Memory B cell (primary cell): ENCODE measurements at regions not wholly inside any gene's neighbourhood (a gene's known extent, or its start where the extent isn't known, plus 50 kb on each side); places are given as distances from the start of the nearest gene placed in this dataset.
"Not testable (repeated sequence)": the region's sequence is repeated elsewhere in the genome, so short reads cannot be mapped to it uniquely, and the experiment has no call there.

Experiments used
- ATAC-seq: fragments of 150-1000 bp; cut with Tn5 transposase; 2 replicates; pipeline ENCODE4 v1.10.0; 2021; ENCODE audit warnings: low read depth, mild to moderate bottlenecking, moderate library complexity
- DNase-seq, 2 donors: peaks; one replicate each; pipeline ENCODE4 v3.0.0; 2022; ENCODE audit warnings: low spot score in 2 of 2
- H3K27ac Mint-ChIP-seq: one replicate; pipeline ENCODE4 v1.8.0; 2022; ENCODE audit warnings: mild to moderate bottlenecking, moderate library complexity, mixed read lengths
- H3K27me3 Mint-ChIP-seq: one replicate; pipeline ENCODE4 v1.8.0; 2022; ENCODE audit warnings: mixed read lengths
- H3K36me3 Mint-ChIP-seq: one replicate; pipeline ENCODE4 v1.8.0; 2022; ENCODE audit warnings: mild to moderate bottlenecking, mixed read lengths
- H3K4me1 Mint-ChIP-seq: one replicate; pipeline ENCODE4 v1.8.0; 2022; ENCODE audit warnings: mixed read lengths
- H3K4me3 Mint-ChIP-seq: one replicate; pipeline ENCODE4 v1.8.0; 2022; ENCODE audit warnings: mild to moderate bottlenecking, moderate library complexity, mixed read lengths
- H3K9me3 Mint-ChIP-seq: one replicate; pipeline ENCODE4 v1.8.0; 2022; ENCODE audit warnings: mixed read lengths

DNA sequence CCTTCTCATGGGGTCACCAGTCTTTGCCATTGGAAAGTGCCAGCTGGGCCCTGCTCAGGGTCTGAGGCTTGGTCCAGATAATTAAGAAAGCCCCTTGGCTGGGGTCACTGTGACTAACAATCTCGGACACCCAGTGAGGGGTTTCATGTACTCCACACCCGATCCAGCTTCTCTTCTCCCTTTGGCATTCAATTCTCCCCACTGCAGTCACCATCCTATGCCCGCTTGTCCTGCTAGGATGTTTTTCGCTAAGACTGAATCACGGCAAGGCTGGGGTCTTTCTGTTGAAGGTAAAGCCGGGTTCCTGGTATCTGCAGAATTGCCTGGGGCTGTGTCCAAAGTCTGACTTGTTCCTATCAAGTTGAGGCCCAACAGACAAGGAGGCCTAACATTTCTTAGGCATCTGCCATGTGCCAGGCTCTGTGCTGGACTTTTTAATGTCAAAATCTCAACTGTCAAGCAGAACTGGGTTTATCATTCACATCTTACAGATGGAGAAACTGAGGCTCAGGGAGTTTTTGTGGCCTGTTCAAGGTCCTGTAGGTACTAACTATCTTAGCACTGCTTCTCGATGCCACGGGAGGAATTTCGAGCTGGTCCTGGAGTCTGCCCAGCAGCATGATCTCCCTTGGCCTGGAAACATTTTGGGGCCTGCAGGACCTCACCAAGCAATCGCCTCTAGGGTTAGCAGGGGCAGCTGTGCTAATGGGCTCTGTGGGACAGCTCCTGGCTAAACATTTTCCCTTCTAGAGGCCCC is 142.0 kb upstream of the ALDH1B1 start:
- ATAC-seq = no peak

DNA sequence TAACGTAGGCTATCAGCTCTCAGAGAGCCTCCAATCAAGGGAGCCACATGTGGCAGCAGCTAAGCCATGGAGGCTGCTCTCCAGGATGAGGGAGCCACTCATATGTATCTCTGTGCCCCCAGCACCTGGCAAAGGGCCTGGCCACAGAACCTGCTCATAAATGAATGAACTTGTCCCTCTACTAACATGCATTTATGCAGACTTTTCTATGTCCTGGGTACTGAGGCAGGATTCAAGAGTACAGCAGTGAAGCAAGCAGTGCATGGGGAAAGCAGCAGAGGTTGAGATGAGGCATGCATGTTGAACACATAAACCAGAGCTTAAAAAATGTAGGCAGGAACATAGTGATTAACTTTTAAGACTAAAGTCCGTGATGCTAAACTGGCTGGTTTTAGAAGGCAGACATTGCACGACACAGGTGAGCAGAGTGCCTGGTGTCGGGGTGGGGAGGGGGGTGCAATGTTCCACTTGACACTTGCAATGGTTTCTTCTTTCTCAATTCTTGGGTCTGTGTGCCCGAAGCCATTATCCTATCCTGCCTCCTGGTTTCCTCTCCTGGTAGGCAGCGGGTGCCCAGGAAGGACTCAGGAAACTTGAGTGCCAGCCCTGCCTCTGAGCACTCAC is 142.8 kb upstream of the ALDH1B1 start:
- Mint-ChIP-seq H3K27ac (no peak overlapping the region), H3K9me3 (no peaks in the 10 kb centered on the region), H3K4me3 (no peak overlapping the region), H3K27me3 (peaks cover 3% of the 10 kb centered on the region), H3K36me3 (no peaks in the 10 kb centered on the region), H3K4me1 (peaks cover 2% of the 10 kb centered on the region)
- ATAC-seq (no peak), DNase-seq (no peak)

More for the DNA sequence above, 142.0 kb upstream of the ALDH1B1 start:
- peaks cover 2% of the 10 kb centered on the region for H3K4me1 Mint-ChIP-seq
- DNase-seq = no peak
- H3K9me3 Mint-ChIP-seq = no peaks in the 10 kb centered on the region
- H3K27me3 Mint-ChIP-seq = peaks cover 4% of the 10 kb centered on the region
- no peak overlapping the region for H3K4me3 Mint-ChIP-seq
- H3K27ac Mint-ChIP-seq = no peak overlapping the region
- no peaks in the 10 kb centered on the region for H3K36me3 Mint-ChIP-seq

DNA sequence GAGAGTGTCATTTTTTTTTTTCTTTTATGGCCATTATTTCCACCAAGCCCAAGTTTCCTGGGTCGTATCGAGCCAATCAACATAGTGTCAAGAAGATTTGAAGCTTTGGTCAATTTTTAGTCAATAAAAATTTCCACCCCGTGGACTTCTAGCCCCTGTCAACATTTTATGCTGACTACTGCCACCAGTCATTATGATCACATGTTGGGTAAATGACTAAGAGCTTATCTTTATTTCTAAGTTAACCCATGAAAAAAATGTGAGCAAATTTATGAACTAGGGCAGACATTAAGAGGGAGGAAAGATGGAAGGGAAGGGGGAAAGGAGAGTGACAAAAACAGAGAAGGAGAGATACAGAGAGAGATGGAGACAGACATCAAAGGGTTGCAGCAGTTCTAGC is 143.5 kb upstream of the ALDH1B1 start:
- H3K36me3 Mint-ChIP-seq = no peaks in the 10 kb centered on the region
- ATAC-seq = no peak

GRCh38 chr9:38246833-38247232 is 145.7 kb upstream of the ALDH1B1 start:
- Mint-ChIP-seq H3K9me3 (no peaks in the 10 kb centered on the region), H3K36me3 (no peaks in the 10 kb centered on the region), H3K4me3 (no peak overlapping the region), H3K27me3 (peaks cover 3% of the 10 kb centered on the region), H3K4me1 (peaks cover 2% of the 10 kb centered on the region), H3K27ac (no peak overlapping the region)
- DNase-seq (no peak), ATAC-seq (no peak)

More for the DNA sequence above, 143.5 kb upstream of the ALDH1B1 start:
- no peaks in the 10 kb centered on the region for H3K9me3 Mint-ChIP-seq
- no peak overlapping the region for H3K4me3 Mint-ChIP-seq
- peaks cover 3% of the 10 kb centered on the region for H3K27me3 Mint-ChIP-seq
- peaks cover 2% of the 10 kb centered on the region for H3K4me1 Mint-ChIP-seq
- DNase-seq = no peak
- no peak overlapping the region for H3K27ac Mint-ChIP-seq

DNA sequence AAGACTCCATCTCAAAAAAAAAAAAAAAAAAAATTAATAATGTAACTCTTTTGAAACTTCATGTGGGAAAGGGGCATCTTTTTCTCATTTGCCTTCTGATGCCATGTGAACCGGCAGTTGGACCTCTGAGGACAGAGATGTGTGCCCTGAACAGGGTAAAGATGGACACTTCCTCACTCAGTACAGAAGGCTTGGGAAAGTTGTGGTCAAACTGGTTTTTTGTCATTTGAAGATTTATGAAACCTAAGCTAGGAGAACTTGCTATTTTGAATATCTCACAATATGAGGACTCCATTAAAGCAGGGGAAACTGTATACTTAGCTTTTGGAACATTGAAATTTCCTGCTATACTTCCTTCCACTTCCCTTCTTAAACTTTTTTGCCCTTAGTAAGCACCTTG is 147.5 kb upstream of the ALDH1B1 start:
- Mint-ChIP-seq H3K9me3 (peaks cover 1% of the 10 kb centered on the region), H3K4me1 (peaks cover 2% of the 10 kb centered on the region), H3K4me3 (no peak overlapping the region), H3K36me3 (no peaks in the 10 kb centered on the region), H3K27ac (no peak overlapping the region), H3K27me3 (no peaks in the 10 kb centered on the region)
- no peak for ATAC-seq
- DNase-seq = no peak

DNA sequence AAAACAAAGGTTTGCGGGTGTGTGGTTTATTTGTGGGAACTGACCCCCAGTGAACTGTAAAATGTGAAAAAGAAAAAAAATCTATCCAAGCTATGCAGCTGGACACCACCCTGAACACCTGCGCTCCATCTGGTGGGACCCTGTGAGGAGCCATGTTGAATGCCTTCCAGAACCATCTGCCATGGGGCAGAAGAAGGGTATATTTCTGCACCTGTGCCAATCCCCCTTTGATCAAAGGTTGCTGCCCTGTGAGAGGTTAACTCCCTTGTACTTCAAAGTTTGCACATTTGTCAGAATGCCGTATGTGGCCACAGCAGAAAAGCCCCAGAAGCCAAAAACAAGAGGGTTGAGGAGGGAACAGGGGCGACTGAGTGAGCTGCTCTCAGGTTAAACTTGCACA is 148.5 kb upstream of the ALDH1B1 start:
- no peak overlapping the region for H3K4me3 Mint-ChIP-seq
- H3K27ac Mint-ChIP-seq = no peak overlapping the region
- H3K9me3 Mint-ChIP-seq = peaks cover 5% of the 10 kb centered on the region
- no peaks in the 10 kb centered on the region for H3K4me1 Mint-ChIP-seq
- DNase-seq = no peak
- no peak for ATAC-seq
- peaks cover 2% of the 10 kb centered on the region for H3K36me3 Mint-ChIP-seq
- peaks cover 2% of the 10 kb centered on the region for H3K27me3 Mint-ChIP-seq

DNA sequence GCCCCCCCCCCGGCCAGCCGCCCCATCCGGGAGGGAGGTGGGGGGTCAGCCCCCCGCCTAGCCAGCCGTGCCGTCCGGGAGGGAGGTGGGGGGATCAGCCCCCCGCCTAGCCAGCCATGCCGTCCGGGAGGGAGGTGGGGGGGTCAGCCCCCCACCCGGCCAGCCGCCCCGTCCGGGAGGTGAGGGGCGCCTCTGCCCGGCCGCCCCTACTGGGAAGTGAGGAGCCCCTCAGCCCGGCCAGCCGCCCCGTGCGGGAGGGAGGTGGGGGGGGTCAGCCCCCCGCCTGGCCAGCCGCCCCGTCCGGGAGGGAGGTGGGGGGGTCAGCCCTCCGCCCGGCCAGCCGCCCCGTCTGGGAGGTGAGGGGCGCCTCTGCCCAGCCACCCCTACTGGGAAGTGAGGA is 150.4 kb upstream of the ALDH1B1 start:
- H3K4me3 Mint-ChIP-seq, H3K36me3 Mint-ChIP-seq, H3K9me3 Mint-ChIP-seq, H3K27ac Mint-ChIP-seq, H3K27me3 Mint-ChIP-seq, H3K4me1 Mint-ChIP-seq, DNase-seq, ATAC-seq: not testable (repeated sequence)

DNA sequence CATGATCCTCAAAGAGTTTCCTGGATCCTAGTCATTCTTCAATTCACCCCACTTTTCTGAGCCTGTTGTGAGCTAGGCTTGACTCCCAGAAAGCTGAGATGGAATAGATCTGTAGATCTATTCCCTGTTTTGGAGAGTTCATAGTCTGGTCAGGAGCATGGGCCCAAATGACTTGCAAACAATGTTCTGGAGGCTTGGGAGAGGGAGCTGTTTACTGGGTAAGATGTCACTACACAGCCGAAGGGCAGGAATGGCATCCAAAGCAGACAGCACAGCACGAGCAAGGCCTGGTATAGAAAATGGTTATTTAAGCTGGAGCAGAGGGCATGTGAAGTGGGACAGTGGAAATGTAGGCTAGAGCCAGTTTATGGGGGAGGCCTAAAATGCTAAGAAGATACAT is 152.5 kb upstream of the ALDH1B1 start:
- DNase-seq = no peak
- Mint-ChIP-seq H3K27me3 (peaks cover 2% of the 10 kb centered on the region), H3K36me3 (peaks cover 2% of the 10 kb centered on the region), H3K9me3 (peaks cover 5% of the 10 kb centered on the region), H3K27ac (no peak overlapping the region), H3K4me3 (no peak overlapping the region), H3K4me1 (no peaks in the 10 kb centered on the region)
- no peak for ATAC-seq

- Mint-ChIP-seq H3K4me1 (no peaks in the 10 kb centered on the region), H3K9me3 (peaks cover 4% of the 10 kb centered on the region), H3K27ac (no peak overlapping the region), H3K27me3 (peaks cover 10% of the 10 kb centered on the region), H3K36me3 (peaks cover 2% of the 10 kb centered on the region), H3K4me3 (no peak overlapping the region)
- ATAC-seq (no peak), DNase-seq (no peak)
These were observed 157.3 kb upstream of the ALDH1B1 start for GRCh38 chr9:38235244-38235643.

DNA sequence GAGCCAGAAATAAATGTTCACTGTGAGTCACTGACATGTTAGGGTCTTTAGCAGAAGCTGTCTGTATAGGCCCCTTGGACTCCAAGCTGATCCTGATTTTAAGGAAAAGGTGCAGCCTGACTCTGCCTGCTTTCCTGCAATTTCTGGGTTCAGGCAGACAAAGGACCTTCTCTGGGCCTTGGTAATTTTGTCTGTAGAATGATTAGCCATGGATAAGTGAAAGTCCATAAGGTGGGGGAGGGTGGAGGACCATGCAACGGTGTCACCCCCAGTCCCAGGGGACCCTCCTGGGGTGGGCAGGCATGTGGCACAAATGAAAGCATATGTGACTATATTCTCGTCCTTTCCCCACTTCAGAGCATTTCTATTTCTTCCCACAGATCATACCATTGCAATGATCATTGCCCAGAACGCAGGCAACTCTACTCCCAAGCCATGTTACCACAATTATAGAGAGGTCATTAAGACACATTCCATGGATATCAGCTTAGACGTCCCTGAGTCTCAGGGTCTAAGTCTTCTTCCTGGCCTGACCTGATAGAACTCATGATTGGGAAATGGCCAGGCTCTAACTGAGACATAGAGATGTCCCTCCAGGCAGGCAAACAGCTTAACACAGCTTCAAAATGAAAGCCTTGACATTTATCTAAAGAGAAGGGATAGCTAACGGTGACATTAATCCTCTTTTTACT is 157.9 kb upstream of the ALDH1B1 start:
- Mint-ChIP-seq H3K4me1 (no peaks in the 10 kb centered on the region), H3K27me3 (peaks cover 15% of the 10 kb centered on the region), H3K36me3 (peaks cover 2% of the 10 kb centered on the region), H3K9me3 (peaks cover 4% of the 10 kb centered on the region), H3K27ac (no peak overlapping the region), H3K4me3 (no peak overlapping the region)
- no peak for ATAC-seq
- no peak for DNase-seq

GRCh38 chr9:38233796-38234355 is 158.6 kb upstream of the ALDH1B1 start:
- Mint-ChIP-seq H3K27ac (no peak overlapping the region), H3K27me3 (peaks cover 15% of the 10 kb centered on the region), H3K9me3 (no peaks in the 10 kb centered on the region), H3K4me1 (no peaks in the 10 kb centered on the region), H3K4me3 (no peak overlapping the region), H3K36me3 (no peaks in the 10 kb centered on the region)
- DNase-seq = no peak
- no peak for ATAC-seq

DNA sequence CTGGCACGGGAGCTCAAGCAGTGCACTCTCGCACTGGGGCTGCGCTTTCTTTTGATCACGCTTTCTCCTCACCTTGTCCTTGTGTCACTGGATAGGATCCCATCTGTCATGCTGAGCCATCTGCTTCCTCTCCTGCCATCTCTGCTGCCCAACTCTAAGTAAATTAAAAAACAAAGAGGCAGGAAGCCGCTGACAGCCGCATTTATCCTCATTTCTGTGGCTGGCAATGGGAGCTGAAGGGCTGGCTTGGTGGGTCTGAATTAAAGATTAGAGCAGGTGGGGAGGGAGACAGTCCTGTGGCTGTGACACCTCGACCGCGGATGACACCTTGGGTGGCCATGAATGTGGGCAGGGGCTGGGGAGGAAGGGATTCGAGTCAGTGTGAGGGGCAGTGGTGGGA is 159.2 kb upstream of the ALDH1B1 start:
- DNase-seq = no peak
- Mint-ChIP-seq H3K27ac (no peak overlapping the region), H3K36me3 (no peaks in the 10 kb centered on the region), H3K4me1 (no peaks in the 10 kb centered on the region), H3K4me3 (no peak overlapping the region), H3K27me3 (peaks cover 15% of the 10 kb centered on the region), H3K9me3 (no peaks in the 10 kb centered on the region)
- no peak for ATAC-seq

DNA sequence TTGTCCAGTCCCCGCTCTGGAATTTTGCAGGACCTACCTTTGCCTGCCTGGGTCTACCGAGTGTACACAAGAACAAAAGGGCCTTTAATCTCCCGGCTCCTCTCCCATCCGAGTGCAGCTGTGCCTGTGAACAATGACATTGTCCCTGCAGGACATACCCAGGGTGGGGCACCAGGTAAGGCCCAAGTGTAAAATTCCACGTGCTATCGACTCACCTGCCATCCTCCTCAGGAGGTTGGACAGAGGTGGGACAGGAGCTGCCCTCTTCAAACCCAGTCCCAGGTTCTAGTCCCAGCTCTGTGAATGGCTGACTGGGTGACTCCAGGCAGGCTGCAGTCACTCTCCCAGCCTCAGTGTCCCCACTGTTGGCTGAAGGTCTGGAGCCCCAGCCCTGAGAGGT is 159.6 kb upstream of the ALDH1B1 start:
- ATAC-seq = no peak
- H3K4me1 Mint-ChIP-seq = no peaks in the 10 kb centered on the region
- no peaks in the 10 kb centered on the region for H3K36me3 Mint-ChIP-seq
- peaks cover 15% of the 10 kb centered on the region for H3K27me3 Mint-ChIP-seq
- H3K4me3 Mint-ChIP-seq = no peak overlapping the region
- H3K27ac Mint-ChIP-seq = no peak overlapping the region
- no peak for DNase-seq
- no peaks in the 10 kb centered on the region for H3K9me3 Mint-ChIP-seq

DNA sequence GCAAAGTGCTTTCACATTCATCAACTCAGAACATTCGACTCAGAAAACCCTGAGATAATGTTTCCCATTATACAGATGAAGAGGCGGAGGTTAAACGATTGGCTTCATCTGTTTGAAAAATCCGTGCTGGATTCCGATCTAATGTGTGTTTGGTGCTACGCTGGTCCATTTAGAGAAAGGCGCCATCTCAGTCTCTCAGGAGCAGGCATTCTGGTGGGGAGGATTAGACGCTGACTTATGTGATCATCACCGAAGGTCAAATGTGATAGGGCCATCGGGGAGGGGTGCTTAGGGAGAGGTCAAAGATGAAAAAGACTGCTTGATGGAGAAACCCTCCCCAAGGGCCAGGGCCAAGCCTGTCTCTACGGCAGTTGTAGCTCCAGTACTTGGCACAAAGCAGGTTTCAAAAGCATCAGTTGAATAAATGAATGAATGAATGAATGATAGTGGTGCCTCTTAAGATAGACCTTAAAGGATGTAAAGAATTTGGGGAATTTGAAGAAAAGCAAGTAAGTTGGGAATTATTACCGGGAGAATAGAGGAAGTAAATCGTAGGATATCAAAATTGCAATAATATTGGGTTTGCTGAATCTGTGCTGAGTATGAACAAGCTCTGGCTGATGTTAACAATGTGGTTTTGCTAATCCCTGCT is 160.6 kb upstream of the SHB start:
- no peak for ATAC-seq
- Mint-ChIP-seq H3K36me3 (no peaks in the 10 kb centered on the region), H3K4me3 (no peak overlapping the region), H3K27me3 (peaks cover 25% of the 10 kb centered on the region), H3K9me3 (no peaks in the 10 kb centered on the region), H3K4me1 (peaks cover 7% of the 10 kb centered on the region), H3K27ac (no peak overlapping the region)
- DNase-seq = no peak
